ENCODE measurements at regions not wholly inside any gene's neighbourhood (a gene's known extent, or its start where the extent isn't known, plus 50 kb on each side); places are given as distances from the start of the nearest gene placed in this dataset.
"Not testable (repeated sequence)": the region's sequence is repeated elsewhere in the genome, so short reads cannot be mapped to it uniquely, and the experiment has no call there.

- H2BK15ac ChIP-seq (ENCODE audit: low read depth, low read length); H2BK20ac ChIP-seq (ENCODE audit: low read depth, low read length); H2AFZ ChIP-seq (replicated peaks; ENCODE audit: low read length, poor library complexity); H3K14ac ChIP-seq (replicated peaks; ENCODE audit: low read depth, low read length); H3K9me1 ChIP-seq (ENCODE audit: insufficient read depth, low read length); BruUV-seq (replicated peaks); H4K20me1 ChIP-seq (ENCODE audit: insufficient read depth, low read length); dilution Hi-C loops (cut with HindIII; ENCODE audit: low sequenced_read_pairs, unreplicated experiment); H2AK5ac ChIP-seq (ENCODE audit: low read depth, low read length); H3K4me2 ChIP-seq (ENCODE audit: low read depth, low read length); H3K4me3 ChIP-seq (ENCODE audit: insufficient read depth, low read depth, low read length); H3K4me1 ChIP-seq (ENCODE audit: control insufficient read depth, insufficient read depth, low read length); CTCF ChIA-PET; H3K4ac ChIP-seq (ENCODE audit: low read depth, low read length); H3K27ac ChIP-seq (ENCODE audit: insufficient read depth, low read length); H3K56ac ChIP-seq (ENCODE audit: extremely low read depth, insufficient read depth, low read length); H3K9me3 ChIP-seq (ENCODE audit: control insufficient read depth, insufficient read depth, low read length); H2AK9ac ChIP-seq (replicated peaks; ENCODE audit: low read depth, low read length, poor library complexity); H3K18ac ChIP-seq (ENCODE audit: low read depth, low read length); DNase-seq; H2BK5ac ChIP-seq (ENCODE audit: low read depth, low read length, poor library complexity, severe bottlenecking); H3K36me3 ChIP-seq (ENCODE audit: control insufficient read depth, insufficient read depth, low read length); H4K8ac ChIP-seq (ENCODE audit: low read depth in 2 of 2, low read length in 2 of 2); H3K79me1 ChIP-seq (ENCODE audit: low read depth in 1 of 2, low read length in 2 of 2); in situ Hi-C loops (cut with MboI; ENCODE audit: low sequenced_read_pairs); H4K91ac ChIP-seq (ENCODE audit: insufficient read depth, low read depth, low read length); H4K5ac ChIP-seq (ENCODE audit: low read depth, low read length); intact Hi-C loops (cut with micrococcal nuclease); POLR2A ChIA-PET (ENCODE audit: unreplicated experiment); H2BK120ac ChIP-seq (ENCODE audit: low read depth, low read length); ATAC-seq (ENCODE audit: low read depth); H3K23ac ChIP-seq (ENCODE audit: low read depth, low read length); H3K27me3 ChIP-seq (ENCODE audit: control insufficient read depth, insufficient read depth, low read length); H3K9ac ChIP-seq (ENCODE audit: low read depth, low read length): not testable (repeated sequence)
- no CpG with 5 or more reads among the region's 4 CpGs for WGBS, 2 experiments (ENCODE audit: extremely low coverage in 2 of 2, insufficient read length in 1 of 2)
Measured at GRCh38 chr2:91573755-91574154, 2882.3 kb downstream of the RPIA start.

GRCh38 chr2:91574255-91574654 lies 2882.8 kb downstream of the RPIA start:
- DNase-seq; H4K91ac ChIP-seq (ENCODE audit: insufficient read depth, low read depth, low read length): not testable (repeated sequence)

More at GRCh38 chr2:91574255-91574654, 2882.8 kb downstream of the RPIA start:
- CTCF ChIA-PET; intact Hi-C loops (cut with micrococcal nuclease); POLR2A ChIA-PET (ENCODE audit: unreplicated experiment); H2BK120ac ChIP-seq (ENCODE audit: low read depth, low read length); H3K14ac ChIP-seq (replicated peaks; ENCODE audit: low read depth, low read length); H4K5ac ChIP-seq (ENCODE audit: low read depth, low read length); dilution Hi-C loops (cut with HindIII; ENCODE audit: low sequenced_read_pairs, unreplicated experiment); H3K4me1 ChIP-seq (ENCODE audit: control insufficient read depth, insufficient read depth, low read length); H3K9ac ChIP-seq (ENCODE audit: low read depth, low read length); H3K18ac ChIP-seq (ENCODE audit: low read depth, low read length); H2BK20ac ChIP-seq (ENCODE audit: low read depth, low read length); H4K20me1 ChIP-seq (ENCODE audit: insufficient read depth, low read length); H3K4ac ChIP-seq (ENCODE audit: low read depth, low read length); BruUV-seq (replicated peaks); H3K27me3 ChIP-seq (ENCODE audit: control insufficient read depth, insufficient read depth, low read length); H3K9me1 ChIP-seq (ENCODE audit: insufficient read depth, low read length); H4K8ac ChIP-seq (ENCODE audit: low read depth in 2 of 2, low read length in 2 of 2); H3K36me3 ChIP-seq (ENCODE audit: control insufficient read depth, insufficient read depth, low read length); H3K9me3 ChIP-seq (ENCODE audit: control insufficient read depth, insufficient read depth, low read length); H2AK5ac ChIP-seq (ENCODE audit: low read depth, low read length); ATAC-seq (ENCODE audit: low read depth); H2BK5ac ChIP-seq (ENCODE audit: low read depth, low read length, poor library complexity, severe bottlenecking); H3K56ac ChIP-seq (ENCODE audit: extremely low read depth, insufficient read depth, low read length); H3K4me2 ChIP-seq (ENCODE audit: low read depth, low read length); H2BK15ac ChIP-seq (ENCODE audit: low read depth, low read length); H2AFZ ChIP-seq (replicated peaks; ENCODE audit: low read length, poor library complexity); H2AK9ac ChIP-seq (replicated peaks; ENCODE audit: low read depth, low read length, poor library complexity); H3K79me1 ChIP-seq (ENCODE audit: low read depth in 1 of 2, low read length in 2 of 2); in situ Hi-C loops (cut with MboI; ENCODE audit: low sequenced_read_pairs); H3K23ac ChIP-seq (ENCODE audit: low read depth, low read length); H3K4me3 ChIP-seq (ENCODE audit: insufficient read depth, low read depth, low read length); H3K27ac ChIP-seq (ENCODE audit: insufficient read depth, low read length): not testable (repeated sequence)
- 61% methylated on average over 3 of the region's 8 CpGs; no CpG with 5 or more reads in 1 of the 2 experiments for WGBS, 2 experiments (ENCODE audit: extremely low coverage in 2 of 2, insufficient read length in 1 of 2)

Measured in IMR-90 (cell line).